GM19025 (cell line): ENCODE measurements at regions not wholly inside any gene's neighbourhood (a gene's known extent, or its start where the extent isn't known, plus 50 kb on each side); places are given as distances from the start of the nearest gene placed in this dataset.

Source experiments
- ATAC-seq: cut with Tn5 transposase; IDR thresholded peaks from one replicate; pipeline ENCODE4 v1.9.1; 2021; ENCODE audit warnings: mild to moderate bottlenecking, low read depth, moderate library complexity; ENCODE audit not compliant: unreplicated experiment

GRCh38 chr9:89888233-89888632 lies 283.4 kb downstream of the GADD45G start:
- ATAC-seq: no peak

GRCh38 chr9:89888677-89889076 lies 283.9 kb downstream of the GADD45G start:
- ATAC-seq: no peak

GRCh38 chr9:89889865-89890264 lies 285.1 kb downstream of the GADD45G start:
- no peak for ATAC-seq

GRCh38 chr9:89890326-89890980 lies 285.6 kb downstream of the GADD45G start:
- no peak for ATAC-seq

- ATAC-seq: no peak
Observed at GRCh38 chr9:89891221-89891590, 286.4 kb downstream of the GADD45G start.

- no peak for ATAC-seq
Observed at GRCh38 chr9:89891591-89892304, 286.9 kb downstream of the GADD45G start.

- ATAC-seq: no peak
Observed at GRCh38 chr9:89892920-89893319, 288.1 kb downstream of the GADD45G start.

GRCh38 chr9:89893886-89894285 lies 289.1 kb downstream of the GADD45G start:
- ATAC-seq: no peak

GRCh38 chr9:89896806-89897340 lies 292.1 kb downstream of the GADD45G start:
- ATAC-seq: no peak

- ATAC-seq: no peak
Observed at GRCh38 chr9:89899573-89899972, 294.8 kb downstream of the GADD45G start.

GRCh38 chr9:89901920-89902319 lies 297.1 kb downstream of the GADD45G start:
- ATAC-seq: no peak

- ATAC-seq: no peak
Observed at GRCh38 chr9:89902450-89903140, 297.8 kb downstream of the GADD45G start.

GRCh38 chr9:89903141-89903475 lies 298.3 kb downstream of the GADD45G start:
- ATAC-seq: no peak

GRCh38 chr9:89905606-89906338 lies 301.0 kb downstream of the GADD45G start:
- no peak for ATAC-seq

GRCh38 chr9:89911721-89912604 lies 307.2 kb downstream of the GADD45G start:
- no peak for ATAC-seq

GRCh38 chr9:89912605-89912953 lies 307.8 kb downstream of the GADD45G start:
- ATAC-seq: no peak

GRCh38 chr9:89915187-89915586 lies 310.4 kb downstream of the GADD45G start:
- ATAC-seq: no peak

GRCh38 chr9:89916001-89916597 lies 311.3 kb downstream of the GADD45G start:
- no peak for ATAC-seq

- no peak for ATAC-seq
Observed at GRCh38 chr9:89917861-89918260, 313.0 kb downstream of the GADD45G start.
